Tibial nerve (tissue), 4 donors: ENCODE measurements at regions not wholly inside any gene's neighbourhood (a gene's known extent, or its start where the extent isn't known, plus 50 kb on each side); places are given as distances from the start of the nearest gene placed in this dataset.

Experiments
- EP300 ChIP-seq, 2 donors: sonication (generic); formaldehyde crosslinking; IDR thresholded peaks; one replicate each; pipeline ENCODE4 v1.6.1; 2017; ENCODE audit warnings: antibody characterized with exemption in 2 of 2, mild to moderate bottlenecking in 1 of 2
- POLR2A ChIP-seq, 2 donors: fragments of 450-650 bp; IDR thresholded peaks; one replicate each; pipeline ENCODE4 v1.6.1; 2017; ENCODE audit warnings: antibody characterized with exemption in 2 of 2, mild to moderate bottlenecking in 2 of 2, moderate library complexity in 2 of 2
- TF ChIP-seq, protein P1 (sequence below), 5 experiments: fragments of 200-600 bp in 3 of 5; fragments of 450-650 bp in 2 of 5; sonication (generic) in 3 of 5; IDR thresholded peaks; one replicate each; pipeline ENCODE4 v1.5.1; 2016 to 2019; ENCODE audit warnings: antibody characterized with exemption in 5 of 5, mild to moderate bottlenecking in 3 of 5, moderate library complexity in 2 of 5

DNA sequence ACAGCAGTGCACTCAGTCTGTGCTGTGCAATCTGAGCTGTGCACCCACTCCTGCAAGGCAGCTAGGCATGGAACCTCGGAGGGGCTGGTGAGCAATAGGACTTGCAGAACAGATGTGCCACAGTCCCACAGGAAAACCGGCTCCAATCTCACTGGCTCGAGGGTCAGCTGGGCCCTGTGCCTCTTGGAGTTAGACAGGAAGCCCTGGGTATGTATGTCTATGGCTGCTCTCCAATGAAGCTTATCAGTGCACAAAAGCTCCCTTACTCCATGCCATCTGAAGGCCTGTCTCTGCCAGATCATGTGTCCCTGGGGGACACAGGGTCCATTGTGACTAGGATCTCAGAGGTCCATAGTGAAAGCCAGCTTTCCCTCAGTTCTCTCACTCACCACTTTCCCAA is 335.8 kb downstream of the SH3BGRL start:
- TF ChIP-seq, protein P1, sequence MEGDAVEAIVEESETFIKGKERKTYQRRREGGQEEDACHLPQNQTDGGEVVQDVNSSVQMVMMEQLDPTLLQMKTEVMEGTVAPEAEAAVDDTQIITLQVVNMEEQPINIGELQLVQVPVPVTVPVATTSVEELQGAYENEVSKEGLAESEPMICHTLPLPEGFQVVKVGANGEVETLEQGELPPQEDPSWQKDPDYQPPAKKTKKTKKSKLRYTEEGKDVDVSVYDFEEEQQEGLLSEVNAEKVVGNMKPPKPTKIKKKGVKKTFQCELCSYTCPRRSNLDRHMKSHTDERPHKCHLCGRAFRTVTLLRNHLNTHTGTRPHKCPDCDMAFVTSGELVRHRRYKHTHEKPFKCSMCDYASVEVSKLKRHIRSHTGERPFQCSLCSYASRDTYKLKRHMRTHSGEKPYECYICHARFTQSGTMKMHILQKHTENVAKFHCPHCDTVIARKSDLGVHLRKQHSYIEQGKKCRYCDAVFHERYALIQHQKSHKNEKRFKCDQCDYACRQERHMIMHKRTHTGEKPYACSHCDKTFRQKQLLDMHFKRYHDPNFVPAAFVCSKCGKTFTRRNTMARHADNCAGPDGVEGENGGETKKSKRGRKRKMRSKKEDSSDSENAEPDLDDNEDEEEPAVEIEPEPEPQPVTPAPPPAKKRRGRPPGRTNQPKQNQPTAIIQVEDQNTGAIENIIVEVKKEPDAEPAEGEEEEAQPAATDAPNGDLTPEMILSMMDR (IDR thresholded peaks at IDR 0.05): no peak
- no peak for TF ChIP-seq EP300 (IDR thresholded peaks at IDR 0.05)
- no peak for TF ChIP-seq POLR2A (IDR thresholded peaks at IDR 0.05)
